22Rv1 (cell line): ENCODE measurements at regions not wholly inside any gene's neighbourhood (a gene's known extent, or its start where the extent isn't known, plus 50 kb on each side); places are given as distances from the start of the nearest gene placed in this dataset.

Experiments
- H3K27ac ChIP-seq: fragments of 450-650 bp; 2 replicates; pipeline ENCODE4 v1.5.1; 2017
- CTCF ChIP-seq: fragments of 450-650 bp; IDR thresholded peaks from 2 replicates; pipeline ENCODE4 v1.5.1; 2017; ENCODE audit warnings: mild to moderate bottlenecking
- ZFX ChIP-seq: fragments of 450-650 bp; IDR thresholded peaks from 2 replicates; pipeline ENCODE4 v1.6.1; 2017; ENCODE audit warnings: antibody characterized with exemption, borderline replicate concordance

GRCh38 chr12:107415834-107416233, 269.8 kb upstream of the PWP1 start:
- no peak for TF ChIP-seq CTCF
- TF ChIP-seq ZFX: no peak

DNA sequence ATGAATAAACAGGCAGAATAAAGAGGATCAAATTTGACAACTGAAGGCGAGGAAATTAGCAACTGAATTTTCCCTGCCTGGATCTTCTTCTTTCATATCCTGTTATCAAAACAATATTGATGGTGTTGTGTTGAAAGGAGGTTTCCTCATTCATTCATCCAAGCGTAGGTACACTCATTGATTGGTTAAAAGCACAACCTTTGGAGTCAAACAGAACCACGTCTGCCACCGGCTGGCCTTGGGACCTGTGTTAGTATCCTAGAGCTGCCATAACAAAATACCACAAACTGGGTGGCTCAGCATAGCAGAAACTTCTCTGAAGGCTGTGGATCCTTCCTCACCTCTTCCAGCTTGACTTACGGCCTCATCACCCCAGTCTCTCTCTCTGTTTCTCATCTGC, 268.6 kb upstream of the PWP1 start:
- H3K27ac ChIP-seq: no peak overlapping the region

More at GRCh38 chr12:107415834-107416233, 269.8 kb upstream of the PWP1 start:
- H3K27ac ChIP-seq: no peak overlapping the region

GRCh38 chr12:107418981-107419380, 266.6 kb upstream of the PWP1 start:
- no peak overlapping the region for H3K27ac ChIP-seq
- no peak for TF ChIP-seq ZFX
- TF ChIP-seq CTCF: no peak

More for the DNA sequence above, 268.6 kb upstream of the PWP1 start:
- TF ChIP-seq ZFX (no peak), CTCF (no peak)

GRCh38 chr12:107423531-107423930, 262.1 kb upstream of the PWP1 start:
- TF ChIP-seq CTCF (no peak), ZFX (no peak)
- no peak overlapping the region for H3K27ac ChIP-seq

- TF ChIP-seq CTCF (no peak), ZFX (no peak)
- no peak overlapping the region for H3K27ac ChIP-seq
Observed at GRCh38 chr12:107429006-107429705, 256.4 kb upstream of the PWP1 start.

DNA sequence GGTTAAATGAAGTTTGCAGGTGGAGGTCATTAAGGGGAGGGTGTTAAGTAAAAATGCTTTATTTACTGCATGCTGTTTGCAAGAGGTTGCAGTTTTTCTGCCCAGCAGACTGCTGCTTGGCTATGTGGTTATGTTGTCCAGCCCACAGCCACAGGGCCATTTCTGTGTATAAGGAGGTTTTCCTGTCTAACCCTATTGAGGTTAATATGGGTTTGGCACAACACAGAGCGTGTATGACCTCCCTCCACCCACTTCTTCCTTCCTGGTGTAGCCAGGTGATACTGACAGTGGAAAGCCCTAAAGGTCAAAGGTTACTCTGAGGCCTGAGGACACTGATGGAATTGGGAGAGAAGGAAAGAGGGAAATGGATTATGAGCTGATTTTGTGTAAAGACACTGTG, 253.7 kb upstream of the PWP1 start:
- TF ChIP-seq ZFX: no peak
- no peak for TF ChIP-seq CTCF
- H3K27ac ChIP-seq: no peak overlapping the region

DNA sequence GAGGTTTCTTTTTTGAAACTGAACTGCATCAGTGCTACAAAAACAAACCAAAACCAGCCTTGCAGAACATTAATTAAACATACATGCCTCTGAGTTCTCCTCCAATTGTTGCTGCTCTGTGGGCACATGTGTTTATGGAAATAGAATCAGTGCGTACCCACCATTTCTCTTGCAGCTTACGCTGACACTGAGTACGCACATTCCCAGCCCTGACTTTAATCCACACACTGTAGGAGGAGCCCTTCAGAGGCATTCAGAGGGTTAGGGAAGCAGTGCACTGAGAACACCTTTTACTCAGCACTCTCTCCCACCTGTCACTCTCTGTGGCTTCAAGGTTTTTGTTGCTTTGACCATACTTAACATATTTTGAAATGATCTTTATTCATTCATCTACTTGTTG, 250.5 kb upstream of the PWP1 start:
- TF ChIP-seq ZFX: no peak
- TF ChIP-seq CTCF: no peak
- no peak overlapping the region for H3K27ac ChIP-seq
